ENCODE measurements at regions not wholly inside any gene's neighbourhood (a gene's known extent, or its start where the extent isn't known, plus 50 kb on each side); places are given as distances from the start of the nearest gene placed in this dataset.

DNA sequence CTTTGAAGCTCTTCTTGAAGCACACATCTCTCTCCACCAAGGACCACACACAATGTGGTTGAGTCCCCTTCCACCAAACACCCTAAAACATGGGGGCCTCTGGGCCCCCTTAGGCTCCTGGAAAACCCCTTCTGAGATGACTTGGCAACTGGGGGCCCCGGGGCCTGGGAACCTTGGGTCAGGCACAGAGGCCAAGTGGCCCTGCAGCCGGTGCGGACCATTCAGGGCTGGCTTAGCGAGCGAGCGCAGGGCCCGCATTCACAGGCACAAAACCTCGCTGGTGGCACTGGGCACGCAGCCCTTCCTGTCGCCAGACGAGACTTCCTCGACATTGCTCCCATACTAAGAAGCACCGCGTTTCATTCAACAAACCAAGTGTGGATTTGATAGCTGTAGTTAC, 111.2 kb upstream of the ID2 start (continued):
- TF ChIP-seq, protein P1, sequence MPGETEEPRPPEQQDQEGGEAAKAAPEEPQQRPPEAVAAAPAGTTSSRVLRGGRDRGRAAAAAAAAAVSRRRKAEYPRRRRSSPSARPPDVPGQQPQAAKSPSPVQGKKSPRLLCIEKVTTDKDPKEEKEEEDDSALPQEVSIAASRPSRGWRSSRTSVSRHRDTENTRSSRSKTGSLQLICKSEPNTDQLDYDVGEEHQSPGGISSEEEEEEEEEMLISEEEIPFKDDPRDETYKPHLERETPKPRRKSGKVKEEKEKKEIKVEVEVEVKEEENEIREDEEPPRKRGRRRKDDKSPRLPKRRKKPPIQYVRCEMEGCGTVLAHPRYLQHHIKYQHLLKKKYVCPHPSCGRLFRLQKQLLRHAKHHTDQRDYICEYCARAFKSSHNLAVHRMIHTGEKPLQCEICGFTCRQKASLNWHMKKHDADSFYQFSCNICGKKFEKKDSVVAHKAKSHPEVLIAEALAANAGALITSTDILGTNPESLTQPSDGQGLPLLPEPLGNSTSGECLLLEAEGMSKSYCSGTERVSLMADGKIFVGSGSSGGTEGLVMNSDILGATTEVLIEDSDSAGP (CRISPR knock-in tag; IDR thresholded peaks at IDR 0.05): no peak
- TF ChIP-seq MCM2 (IDR thresholded peaks at IDR 0.05; ENCODE audit: low read depth): no peak
- no peak for TF ChIP-seq RCOR1 (IDR thresholded peaks at IDR 0.05; ENCODE audit: borderline replicate concordance in 1 of 2, low read depth in 2 of 2, low read length in 2 of 2)
- TF ChIP-seq, protein P2, sequence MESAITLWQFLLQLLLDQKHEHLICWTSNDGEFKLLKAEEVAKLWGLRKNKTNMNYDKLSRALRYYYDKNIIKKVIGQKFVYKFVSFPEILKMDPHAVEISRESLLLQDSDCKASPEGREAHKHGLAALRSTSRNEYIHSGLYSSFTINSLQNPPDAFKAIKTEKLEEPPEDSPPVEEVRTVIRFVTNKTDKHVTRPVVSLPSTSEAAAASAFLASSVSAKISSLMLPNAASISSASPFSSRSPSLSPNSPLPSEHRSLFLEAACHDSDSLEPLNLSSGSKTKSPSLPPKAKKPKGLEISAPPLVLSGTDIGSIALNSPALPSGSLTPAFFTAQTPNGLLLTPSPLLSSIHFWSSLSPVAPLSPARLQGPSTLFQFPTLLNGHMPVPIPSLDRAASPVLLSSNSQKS (CRISPR knock-in tag; IDR thresholded peaks at IDR 0.05): no peak

DNA sequence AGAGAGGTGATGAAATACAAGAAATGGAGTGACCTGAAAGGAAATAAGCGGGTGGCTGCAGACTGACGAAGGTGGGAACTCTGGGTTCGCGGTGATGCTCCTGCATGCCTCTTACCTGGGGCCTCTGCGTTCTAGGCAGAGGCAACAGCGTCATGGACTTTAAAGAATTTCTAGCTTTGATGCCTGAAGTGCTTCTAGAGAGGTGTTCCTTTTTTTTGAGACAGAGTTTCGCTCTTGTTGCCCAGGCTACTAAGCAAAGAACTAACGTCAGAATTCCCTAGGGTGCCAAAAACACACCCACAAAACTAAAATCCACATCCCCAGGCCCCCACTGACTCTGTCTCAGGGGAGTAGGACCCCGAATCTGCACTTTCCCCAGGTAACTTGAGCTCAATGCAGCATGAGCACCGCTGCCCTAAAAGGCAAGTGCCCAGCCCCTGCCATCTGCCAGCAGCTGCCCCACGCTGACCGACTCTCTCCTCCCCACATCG, 110.5 kb upstream of the ID2 start:
- ChIA-PET CTCF (ENCODE audit: low intra/inter-chr PET ratio) (no interaction called here), POLR2A (interaction anchor here (0.6 to 1.3 kb wide), 3 partner anchors 11 to 113 kb away, joined by 3 to 4 read pairs (median 3); no protein-coding TSS in a partner anchor)
- Histone ChIP-seq H3K4me2 (ENCODE audit: insufficient read depth, low read length) (no peak overlapping the region), H3K9me1 (ENCODE audit: control insufficient read depth, insufficient read depth, low read length) (no peaks in the 10 kb centered on the region), H3K79me2 (ENCODE audit: control insufficient read depth, insufficient read depth, low read length) (no peaks in the 10 kb centered on the region), H3K9ac (ENCODE audit: insufficient read depth in 1 of 2, low read depth in 2 of 2, low read length in 2 of 2) (no peak overlapping the region), H4K20me1 (replicated peaks; ENCODE audit: control insufficient read depth, insufficient read depth, low read length) (no peaks in the 10 kb centered on the region), H3K36me3 (ENCODE audit: control insufficient read depth, insufficient read depth, low read length) (no peaks in the 10 kb centered on the region), H2AFZ (ENCODE audit: low read depth, low read length) (no peak overlapping the region), H3K4me1 (replicated peaks in 1 of 2; ENCODE audit: control insufficient read depth in 2 of 2, insufficient read depth in 2 of 2, low read length in 2 of 2) (peaks cover 6 to 13% of the 10 kb centered on the region in 2 experiments; a peak in 1 of 5 replicates), H3K9me3 (replicated peaks; ENCODE audit: control insufficient read depth, insufficient read depth, low read depth, low read length) (no peaks in the 10 kb centered on the region), H3K4me3 (no peak overlapping the region), H3K27ac (ENCODE audit: extremely low read depth, low read depth, low read length) (no peak overlapping the region), H3K27me3 (ENCODE audit: control insufficient read depth in 2 of 2, insufficient read depth in 2 of 2, low read length in 2 of 2) (peaks cover 31 to 90% of the 10 kb centered on the region in 2 experiments)
- TF ChIP-seq ZZZ3 (IDR thresholded peaks at IDR 0.05): no peak
- no peak for TF ChIP-seq MEIS2 (IDR thresholded peaks at IDR 0.05; ENCODE audit: partially characterized antibody)
- TF ChIP-seq STAT5B (CRISPR knock-in tag; IDR thresholded peaks at IDR 0.05): no peak
- TF ChIP-seq EWSR1 (IDR thresholded peaks at IDR 0.05; ENCODE audit: borderline replicate concordance, low read depth, partially characterized antibody): no peak
- TF ChIP-seq XRCC4 (IDR thresholded peaks at IDR 0.05; ENCODE audit: extremely low read depth, insufficient read depth, insufficient read length): no peak
- TF ChIP-seq MYNN (IDR thresholded peaks at IDR 0.05): no peak
- no peak for TF ChIP-seq MYNN (CRISPR knock-in tag; IDR thresholded peaks at IDR 0.05)
- no peak for TF ChIP-seq SPI1 (IDR thresholded peaks at IDR 0.05; ENCODE audit: borderline replicate concordance, low read depth, low read length)
- no peak for TF ChIP-seq ZNF263 (CRISPR knock-in tag; IDR thresholded peaks at IDR 0.05; ENCODE audit: borderline replicate concordance)
- TF ChIP-seq SLC30A9 (CRISPR knock-in tag; IDR thresholded peaks at IDR 0.05): no peak
- no peak for TF ChIP-seq GTF2A2 (tag; IDR thresholded peaks at IDR 0.05)
- TF ChIP-seq CBX5 (IDR thresholded peaks at IDR 0.05; ENCODE audit: borderline replicate concordance, low read depth): no peak
- no peak for TF ChIP-seq ZBTB7A (IDR thresholded peaks at IDR 0.05; ENCODE audit: borderline replicate concordance, control insufficient read depth, low read depth, low read length)
- TF ChIP-seq YBX1 (IDR thresholded peaks at IDR 0.05): no peak
- no peak for TF ChIP-seq PPARD (CRISPR knock-in tag; IDR thresholded peaks at IDR 0.05)
- DNase-seq (ENCODE audit: extremely low read depth in 1 of 4, low spot score in 3 of 4): no peak
- in situ Hi-C loops (cut with MboI) (no loop called here), intact Hi-C loops (cut with micrococcal nuclease) (no loop called here)
- 15% methylated on average over 12 of the region's 13 CpGs for WGBS (ENCODE audit: insufficient coverage, low coverage, missing lambda C conversion rate)
- FAIRE-seq: no peak
- no TSS peak for BruUV-seq (replicated peaks)
- no peak for ATAC-seq

Data from K562 (cell line).